ENCODE measurements at regions not wholly inside any gene's neighbourhood (a gene's known extent, or its start where the extent isn't known, plus 50 kb on each side); places are given as distances from the start of the nearest gene placed in this dataset.

GRCh38 chr2:207473049-207473930 is 56.5 kb upstream of the CREB1 start:
- TF ChIP-seq EZH2 (IDR thresholded peaks at IDR 0.05; ENCODE audit: insufficient read depth, poor library complexity, severe bottlenecking) (no peak), EZH2phosphoT487 (IDR thresholded peaks at IDR 0.05; ENCODE audit: insufficient read depth, low read depth) (no peak)
